Transverse colon (tissue), 4 donors: ENCODE measurements at regions not wholly inside any gene's neighbourhood (a gene's known extent, or its start where the extent isn't known, plus 50 kb on each side); places are given as distances from the start of the nearest gene placed in this dataset.

Experiments used
- CTCF ChIP-seq, 5 experiments: fragments of 200-600 bp in 3 of 5; fragments of 450-650 bp in 2 of 5; sonication (generic) in 3 of 5; IDR thresholded peaks; 1 replicate in 2 of 5; 2 replicates in 3 of 5; pipeline ENCODE4 v1.5.1; 2016 to 2017; ENCODE audit warnings: antibody characterized with exemption in 5 of 5, inconsistent platforms in 3 of 5, mild to moderate bottlenecking in 2 of 5, moderate library complexity in 1 of 5
- EP300 ChIP-seq: sonication (generic); formaldehyde crosslinking; IDR thresholded peaks from one replicate; pipeline ENCODE4 v1.6.1; 2017; ENCODE audit warnings: antibody characterized with exemption, low read depth
- POLR2A ChIP-seq: fragments of 450-650 bp; IDR thresholded peaks from one replicate; pipeline ENCODE4 v1.6.1; 2016; ENCODE audit warnings: antibody characterized with exemption, mild to moderate bottlenecking, moderate library complexity
- POLR2AphosphoS5 ChIP-seq, 3 donors: sonication (generic); formaldehyde crosslinking; IDR thresholded peaks; one replicate each; pipeline ENCODE4 v1.6.1; 2016; ENCODE audit warnings: antibody characterized with exemption in 3 of 3

GRCh38 chr2:89000235-89000634 lies 308.8 kb downstream of the RPIA start:
- no peak for TF ChIP-seq CTCF (IDR thresholded peaks at IDR 0.05)
- TF ChIP-seq POLR2A = no peak
- no peak for TF ChIP-seq POLR2AphosphoS5 (IDR thresholded peaks at IDR 0.05)
- TF ChIP-seq EP300 = no peak
